Neural cell (in vitro differentiated cells): ENCODE measurements at regions not wholly inside any gene's neighbourhood (a gene's known extent, or its start where the extent isn't known, plus 50 kb on each side); places are given as distances from the start of the nearest gene placed in this dataset.

Experiments used
- H2AFZ ChIP-seq: fragments of 200-600, 300-800 bp; sonication (generic), shearing (Covaris generic); 2 replicates; pipeline ENCODE4 v1.6.0; 2014; ENCODE audit warnings: low read depth, mild to moderate bottlenecking, antibody characterized with exemption, low read length, moderate library complexity
- H3F3A ChIP-seq: fragments of 200-600 bp; shearing (Covaris generic); 2 replicates; pipeline ENCODE4 v1.6.1; 2016; ENCODE audit warnings: mild to moderate bottlenecking, moderate library complexity, mixed read lengths, antibody characterized with exemption, low read length; ENCODE audit not compliant: insufficient read depth, poor library complexity, severe bottlenecking
- H3K27ac ChIP-seq: fragments of 200-600, 300-800 bp; sonication (generic), shearing (Covaris generic); 2 replicates; pipeline ENCODE4 v1.5.1; 2014; ENCODE audit warnings: mild to moderate bottlenecking, low read length, moderate library complexity
- H3K27me3 ChIP-seq: fragments of 300-800, 200-600 bp; sonication (generic), shearing (Covaris generic); 2 replicates; pipeline ENCODE4 v1.6.0; 2014; ENCODE audit warnings: mild to moderate bottlenecking, low read depth, low read length, moderate library complexity; ENCODE audit not compliant: insufficient read depth
- H3K36me3 ChIP-seq: fragments of 300-800, 200-600 bp; sonication (generic), shearing (Covaris generic); 2 replicates; pipeline ENCODE4 v1.5.1; 2014; ENCODE audit warnings: mild to moderate bottlenecking, antibody characterized with exemption, low read length, moderate library complexity; ENCODE audit not compliant: insufficient read depth
- H3K4me2 ChIP-seq: fragments of 300-800, 200-600 bp; sonication (generic), shearing (Covaris generic); 2 replicates; pipeline ENCODE4 v1.6.0; 2014; ENCODE audit warnings: mild to moderate bottlenecking, low read length
- H3K4me3 ChIP-seq: fragments of 300-800, 200-600 bp; sonication (generic), shearing (Covaris generic); 2 replicates; pipeline ENCODE4 v1.5.1; 2014; ENCODE audit warnings: mild to moderate bottlenecking, low read length, moderate library complexity
- H3K79me2 ChIP-seq: fragments of 200-600 bp; shearing (Covaris generic); replicated peaks from 2 replicates; pipeline ENCODE4 v1.6.0; 2014; ENCODE audit warnings: mild to moderate bottlenecking, low read length, moderate library complexity; ENCODE audit not compliant: insufficient read depth
- H3K9ac ChIP-seq: fragments of 300-800, 200-600 bp; sonication (generic), shearing (Covaris generic); 2 replicates; pipeline ENCODE4 v1.6.1; 2016; ENCODE audit warnings: mild to moderate bottlenecking, low read length, mixed read lengths
- H3K9me2 ChIP-seq: fragments of 200-600 bp; shearing (Covaris generic); 2 replicates; pipeline ENCODE4 v1.6.1; 2016; ENCODE audit warnings: mild to moderate bottlenecking, low read length, mixed read lengths; ENCODE audit not compliant: insufficient read depth
- H3K9me3 ChIP-seq: fragments of 200-600, 300-800 bp; sonication (generic), shearing (Covaris generic); 2 replicates; pipeline ENCODE4 v1.6.1; 2016; ENCODE audit warnings: mild to moderate bottlenecking, mixed run types, low read length, moderate library complexity, mixed read lengths
- H4K20me1 ChIP-seq: fragments of 200-600 bp; shearing (Covaris generic); 2 replicates; pipeline ENCODE4 v1.6.1; 2016; ENCODE audit warnings: mild to moderate bottlenecking, mixed run types; ENCODE audit not compliant: insufficient read depth
- CTCF ChIP-seq: fragments of 450-650 bp; IDR thresholded peaks from 2 replicates; pipeline ENCODE4 v1.5.1; 2014; ENCODE audit warnings: antibody characterized with exemption, mild to moderate bottlenecking, moderate library complexity; ENCODE audit not compliant: poor library complexity, severe bottlenecking
- EP300 ChIP-seq: fragments of 450-650 bp; conservative IDR thresholded peaks from 2 replicates; pipeline ENCODE4 v1.6.1; 2014; ENCODE audit warnings: antibody characterized with exemption, mild to moderate bottlenecking, moderate library complexity; ENCODE audit not compliant: poor library complexity, severe bottlenecking
- EZH2 ChIP-seq: fragments of 200-600, 300-800 bp; shearing (Covaris generic), sonication (generic); IDR thresholded peaks from 2 replicates; pipeline ENCODE4 v1.6.1; 2014; ENCODE audit warnings: antibody characterized with exemption, low read length, borderline replicate concordance, mild to moderate bottlenecking; ENCODE audit not compliant: insufficient read depth, poor library complexity, severe bottlenecking
- MXI1 ChIP-seq: fragments of 450-650 bp; conservative IDR thresholded peaks from 2 replicates; pipeline ENCODE4 v1.6.1; 2014; ENCODE audit warnings: antibody characterized with exemption, mild to moderate bottlenecking; ENCODE audit not compliant: poor library complexity, severe bottlenecking
- POLR2AphosphoS5 ChIP-seq: IDR thresholded peaks from 2 replicates; pipeline ENCODE4 v1.6.1; 2012
- RAD21 ChIP-seq: fragments of 450-650 bp; conservative IDR thresholded peaks from 2 replicates; pipeline ENCODE4 v1.6.1; 2014; ENCODE audit warnings: antibody characterized with exemption, mild to moderate bottlenecking, moderate library complexity
- REST ChIP-seq: IDR thresholded peaks from 2 replicates; pipeline ENCODE4 v1.6.1; 2012; ENCODE audit warnings: borderline replicate concordance
- SMC3 ChIP-seq: fragments of 450-650 bp; conservative IDR thresholded peaks from 2 replicates; pipeline ENCODE4 v1.6.1; 2014; ENCODE audit warnings: antibody characterized with exemption, mild to moderate bottlenecking, moderate library complexity; ENCODE audit not compliant: poor library complexity
- TAF1 ChIP-seq: IDR thresholded peaks from 2 replicates; pipeline ENCODE4 v1.6.1; 2012; ENCODE audit warnings: low read depth

GRCh38 chr20:22282696-22283095, 301.7 kb downstream of the FOXA2 start:
- Histone ChIP-seq H3K27me3 (no peaks in the 10 kb centered on the region), H3K9me2 (no peaks in the 10 kb centered on the region), H3K27ac (no peak overlapping the region), H3K9ac (no peak overlapping the region), H3K4me2 (no peak overlapping the region), H4K20me1 (no peaks in the 10 kb centered on the region), H3F3A (no peaks in the 10 kb centered on the region), H3K79me2 (no peaks in the 10 kb centered on the region), H2AFZ (no peak overlapping the region), H3K9me3 (no peaks in the 10 kb centered on the region), H3K36me3 (no peaks in the 10 kb centered on the region), H3K4me3 (no peak overlapping the region)
- no peak for TF ChIP-seq EZH2
- no peak for TF ChIP-seq RAD21
- no peak for TF ChIP-seq CTCF
- no peak for TF ChIP-seq EP300
- no peak for TF ChIP-seq REST
- no peak for TF ChIP-seq SMC3
- no peak for TF ChIP-seq POLR2AphosphoS5
- TF ChIP-seq MXI1, result no peak
- TF ChIP-seq TAF1, result no peak

GRCh38 chr20:22274330-22274729, 310.0 kb downstream of the FOXA2 start:
- Histone ChIP-seq H3K4me2 (no peak overlapping the region), H3K9me3 (no peaks in the 10 kb centered on the region), H3F3A (no peaks in the 10 kb centered on the region), H3K27me3 (no peaks in the 10 kb centered on the region), H3K79me2 (no peaks in the 10 kb centered on the region), H3K27ac (no peak overlapping the region), H3K36me3 (no peaks in the 10 kb centered on the region), H2AFZ (no peak overlapping the region), H4K20me1 (no peaks in the 10 kb centered on the region), H3K9ac (no peak overlapping the region), H3K9me2 (no peaks in the 10 kb centered on the region), H3K4me3 (no peak overlapping the region)
- no peak for TF ChIP-seq EZH2
- no peak for TF ChIP-seq RAD21
- TF ChIP-seq SMC3, result no peak
- TF ChIP-seq POLR2AphosphoS5, result no peak
- TF ChIP-seq REST, result no peak
- no peak for TF ChIP-seq CTCF
- no peak for TF ChIP-seq TAF1
- no peak for TF ChIP-seq EP300
- TF ChIP-seq MXI1, result no peak
